ENCODE measurements at regions not wholly inside any gene's neighbourhood (a gene's known extent, or its start where the extent isn't known, plus 50 kb on each side); places are given as distances from the start of the nearest gene placed in this dataset.
"Not testable (repeated sequence)": the region's sequence is repeated elsewhere in the genome, so short reads cannot be mapped to it uniquely, and the experiment has no call there.

DNA sequence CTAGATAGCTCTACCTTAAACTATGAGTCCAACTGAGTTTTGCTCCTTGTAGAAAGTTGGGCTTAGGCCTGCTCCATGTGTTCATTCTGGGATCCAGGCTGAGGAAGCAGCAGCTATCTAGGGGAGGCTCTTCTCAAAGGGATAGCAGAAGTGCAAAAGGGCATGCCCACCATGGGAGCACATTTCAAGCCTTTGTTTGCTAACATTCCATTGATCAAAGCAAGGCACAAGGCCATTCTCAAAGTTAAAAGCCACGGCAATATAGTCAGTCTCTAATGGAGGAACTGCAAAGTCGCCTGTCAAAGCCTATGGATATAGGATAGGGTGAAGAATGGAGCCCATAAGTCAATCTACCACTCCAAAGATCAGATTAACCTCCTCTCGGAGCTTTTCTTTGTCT, 488.1 kb upstream of the ARX start:
- no peak for DNase-seq (ENCODE audit: low read depth)

DNA sequence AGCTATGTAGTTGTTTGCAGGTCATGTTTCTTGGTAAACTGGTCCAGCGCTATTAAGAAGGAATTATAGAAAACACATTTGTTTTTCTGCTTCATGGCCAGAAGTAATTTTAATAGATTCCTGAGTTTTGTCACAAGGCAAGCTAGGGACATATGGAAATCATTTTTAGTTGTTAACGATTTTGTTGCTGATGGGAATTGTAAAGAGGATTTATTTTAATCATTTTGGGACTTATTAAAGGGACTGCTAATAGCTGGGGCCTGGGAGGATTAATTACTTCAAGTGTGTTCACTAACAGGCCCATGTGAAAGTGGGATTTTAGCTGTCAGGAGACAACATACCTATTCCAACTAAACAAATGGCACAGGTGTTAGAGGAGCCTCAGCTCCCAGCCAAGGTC, 492.0 kb upstream of the ARX start:
- no peak for DNase-seq (ENCODE audit: low read depth)

DNA sequence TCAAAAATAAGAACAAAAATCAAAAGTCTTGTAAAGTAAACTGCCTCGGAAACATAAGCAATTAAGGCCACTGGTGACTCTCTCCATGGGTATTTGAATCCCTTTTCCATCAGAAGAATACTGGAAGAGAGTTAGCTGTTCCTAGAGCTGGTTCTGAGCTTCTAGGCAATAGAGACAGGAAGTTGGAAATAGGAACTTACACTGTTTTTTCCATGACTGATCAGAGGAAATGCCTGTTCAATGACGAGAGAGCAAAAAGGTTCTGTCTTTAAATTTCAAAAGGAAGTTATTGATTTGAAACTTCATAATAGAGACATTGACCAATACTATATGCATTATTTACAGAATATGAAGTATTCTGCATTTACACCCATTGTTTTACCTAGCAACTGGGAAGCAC, 503.5 kb upstream of the ARX start:
- DNase-seq (ENCODE audit: low read depth): no peak

DNA sequence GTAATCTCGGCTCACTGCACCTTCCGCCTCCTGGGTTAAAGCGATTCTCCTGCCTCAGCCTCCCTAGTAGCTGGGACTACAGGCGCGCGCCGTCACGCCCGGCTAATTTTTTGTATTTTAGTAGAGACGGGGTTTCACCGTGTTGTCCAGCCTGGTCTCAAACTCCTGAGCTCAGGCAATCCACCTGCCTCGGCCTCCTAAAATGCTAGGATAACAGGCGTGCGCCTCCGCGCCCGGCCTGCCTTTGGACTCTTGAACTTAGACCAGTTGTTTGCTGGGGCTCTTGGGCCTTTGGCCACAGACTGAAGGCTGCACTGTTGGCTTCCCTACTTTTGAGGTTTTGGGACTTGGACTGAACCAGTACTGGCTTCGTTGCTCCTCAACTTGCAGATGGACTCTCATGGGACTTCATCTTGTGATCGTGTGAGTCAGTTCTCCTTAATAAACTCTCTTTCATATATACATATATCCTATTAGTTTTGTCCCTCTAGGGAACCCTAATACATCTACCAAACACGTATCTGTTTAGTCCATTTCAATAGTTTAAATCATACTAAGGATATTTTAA, 506.8 kb upstream of the ARX start:
- DNase-seq (ENCODE audit: low read depth): not testable (repeated sequence)

DNA sequence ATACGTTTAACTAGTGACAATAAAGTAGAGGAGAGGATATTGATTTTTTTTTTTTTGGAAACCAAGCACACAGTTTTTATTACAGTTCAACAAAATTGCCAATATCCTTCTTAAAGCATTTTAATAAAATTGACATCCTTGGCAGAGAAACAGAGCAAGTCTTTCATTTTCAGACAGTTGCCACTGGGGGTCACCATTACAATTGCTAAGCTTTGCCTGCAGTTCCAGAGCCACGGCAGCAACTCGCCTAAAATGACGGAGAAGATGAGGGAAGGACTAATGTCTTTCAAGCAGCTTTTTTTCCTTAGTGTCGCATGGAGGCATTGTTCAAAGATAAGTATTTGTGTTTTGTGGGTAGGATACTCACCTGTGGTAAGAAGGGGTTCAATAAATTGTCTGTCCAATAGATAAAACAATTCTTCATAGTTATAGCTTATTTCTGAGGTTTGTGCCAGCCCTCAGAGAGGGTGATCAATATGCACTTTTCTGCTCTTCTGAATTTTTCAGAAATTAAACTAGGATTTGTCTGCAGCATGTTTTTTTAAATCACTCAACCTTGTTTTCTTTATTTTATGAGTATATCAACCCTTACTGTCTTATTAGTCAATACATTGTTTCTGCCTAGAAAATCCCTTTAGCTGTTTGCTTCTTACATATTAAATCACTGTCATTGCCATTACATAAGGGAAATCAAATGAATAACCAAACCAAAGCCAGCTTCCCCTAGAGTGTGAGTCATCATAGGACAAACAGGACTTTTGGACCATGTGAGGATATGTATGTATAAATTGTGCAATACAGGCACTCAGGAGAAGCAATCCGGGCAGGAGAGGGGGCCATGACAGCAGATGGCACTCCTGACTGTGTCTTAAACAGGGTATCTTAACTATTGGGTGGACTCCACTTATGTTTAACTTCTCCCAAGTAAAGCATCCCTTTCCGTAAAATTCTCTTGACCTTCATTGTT, 508.1 kb upstream of the ARX start:
- no peak for DNase-seq (ENCODE audit: low read depth)

DNA sequence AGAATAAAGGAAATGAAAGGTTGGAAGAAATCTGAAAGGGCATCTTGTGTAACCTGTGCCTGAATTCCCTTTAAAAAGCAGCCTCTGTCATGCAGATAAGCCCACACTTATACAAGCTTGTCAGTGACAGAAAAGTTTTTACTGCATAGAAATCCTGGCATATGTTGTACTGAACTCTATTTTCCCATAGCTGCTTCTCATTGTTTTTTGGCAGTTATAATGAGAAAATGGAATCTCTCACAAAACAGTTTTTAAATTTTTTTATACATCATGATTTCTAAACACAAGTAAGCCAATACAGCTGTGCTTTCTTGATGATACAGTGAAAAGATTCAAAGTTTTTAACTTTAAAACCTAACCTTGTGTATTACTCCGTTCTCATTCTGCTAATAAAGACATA, 511.4 kb upstream of the ARX start:
- no peak for DNase-seq (ENCODE audit: low read depth)

DNA sequence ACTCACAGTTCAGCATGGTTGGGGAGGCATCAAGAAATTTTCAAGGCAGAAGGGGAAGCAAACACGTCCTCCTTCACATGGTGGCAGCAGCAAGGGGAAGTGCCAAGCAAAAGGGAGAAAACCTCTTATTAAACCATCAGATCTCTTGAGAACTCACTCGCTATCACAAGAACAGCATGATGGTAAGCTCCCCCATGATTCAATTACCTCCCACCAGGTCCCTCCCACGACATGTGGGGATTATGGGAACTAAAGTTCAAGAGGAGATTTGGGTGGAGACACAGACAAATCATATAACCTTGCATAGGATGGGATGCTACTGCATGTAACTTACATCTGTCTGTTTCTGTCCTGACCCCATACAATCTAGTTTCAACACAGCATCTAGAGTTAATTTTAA, 511.8 kb upstream of the ARX start:
- DNase-seq (ENCODE audit: low read depth): no peak

DNA sequence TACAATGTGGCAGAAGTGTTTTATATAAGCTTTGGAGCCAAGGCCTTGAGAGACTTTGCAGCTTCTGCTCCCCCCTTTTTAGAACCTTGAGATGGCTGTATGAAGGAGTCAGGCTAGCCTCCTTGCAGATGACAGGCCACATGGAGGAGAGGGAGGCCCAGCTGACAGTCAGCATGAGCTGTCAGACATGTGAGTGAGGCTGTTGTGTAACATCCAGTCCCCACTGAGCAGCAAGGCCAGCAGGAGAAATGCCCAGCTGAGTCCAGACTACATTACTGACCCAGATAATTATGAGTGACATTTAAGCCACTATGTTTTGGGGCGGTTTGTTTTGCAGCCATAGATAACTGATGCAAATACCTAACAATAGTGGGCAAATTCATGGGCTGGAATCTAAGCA, 515.3 kb upstream of the ARX start:
- no peak for DNase-seq (ENCODE audit: low read depth)

DNA sequence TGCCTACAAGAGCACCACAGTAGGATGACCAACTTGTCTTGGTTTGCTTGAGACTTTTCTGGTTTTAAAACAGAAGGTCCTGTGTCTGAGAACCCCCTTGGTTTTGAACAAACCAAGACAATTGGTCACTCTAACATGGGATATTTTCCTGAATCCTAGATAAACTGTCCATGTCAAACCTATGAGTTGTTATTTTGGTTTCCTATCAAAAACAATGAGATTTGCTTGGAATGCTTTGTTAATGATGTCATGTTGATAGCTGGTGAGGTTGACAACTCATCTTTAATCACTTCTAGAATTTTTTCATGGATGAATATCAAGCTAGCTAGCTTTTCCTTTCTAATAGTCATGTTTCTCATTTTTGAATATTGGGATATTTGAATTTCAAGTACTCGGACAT, 518.3 kb upstream of the ARX start:
- DNase-seq (ENCODE audit: low read depth): no peak

DNA sequence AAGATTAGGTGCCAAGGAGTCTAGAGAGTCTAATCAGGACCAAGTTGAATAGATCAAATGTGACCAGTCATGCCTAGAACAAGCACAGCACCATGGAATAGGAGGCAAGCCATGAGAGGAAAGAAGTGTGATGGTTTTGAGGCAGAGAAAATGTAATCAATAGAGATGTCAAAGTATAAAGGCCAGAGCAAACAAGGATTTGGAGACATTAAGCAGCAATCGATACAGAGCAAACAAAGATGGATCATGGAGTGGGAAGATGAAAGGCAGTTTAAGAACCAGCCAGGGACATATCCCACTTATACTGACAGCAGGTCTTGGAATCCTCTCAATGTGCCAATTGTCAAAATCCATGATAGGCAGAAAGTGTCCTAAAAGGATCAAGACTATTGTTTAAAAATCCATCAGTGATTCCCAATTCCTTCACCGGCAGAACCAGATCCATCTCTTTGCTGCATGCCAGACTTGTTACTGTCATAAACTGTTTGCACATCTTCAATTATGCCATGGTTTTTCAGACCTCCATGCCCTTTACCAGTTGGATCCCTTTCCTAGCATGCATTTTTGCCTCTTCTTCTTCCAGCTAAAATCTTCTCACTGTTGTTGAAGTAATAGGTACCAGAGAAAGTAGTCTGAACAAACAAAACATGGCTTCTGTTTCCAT, 520.7 kb upstream of the ARX start:
- no peak for DNase-seq (ENCODE audit: low read depth)

DNA sequence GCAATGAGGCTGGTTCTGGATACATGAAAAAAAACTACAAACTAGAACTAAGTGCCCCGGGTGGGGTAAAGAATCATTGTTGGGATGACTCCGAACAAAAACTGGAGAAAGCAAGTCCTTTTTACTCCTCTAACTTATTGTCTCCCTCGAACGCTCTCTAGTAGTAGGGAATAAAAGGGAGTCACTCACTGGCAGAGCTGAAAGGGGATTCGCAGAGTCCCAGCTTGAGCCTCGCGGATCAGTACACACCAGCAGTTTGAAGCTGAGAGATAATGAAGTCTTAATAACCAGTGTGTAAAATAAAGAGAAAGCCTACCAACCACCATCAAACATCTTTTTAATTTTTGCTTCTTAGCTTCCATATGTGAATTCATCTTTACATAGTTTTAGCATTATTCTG, 521.9 kb upstream of the ARX start:
- DNase-seq (ENCODE audit: low read depth): no peak

DNA sequence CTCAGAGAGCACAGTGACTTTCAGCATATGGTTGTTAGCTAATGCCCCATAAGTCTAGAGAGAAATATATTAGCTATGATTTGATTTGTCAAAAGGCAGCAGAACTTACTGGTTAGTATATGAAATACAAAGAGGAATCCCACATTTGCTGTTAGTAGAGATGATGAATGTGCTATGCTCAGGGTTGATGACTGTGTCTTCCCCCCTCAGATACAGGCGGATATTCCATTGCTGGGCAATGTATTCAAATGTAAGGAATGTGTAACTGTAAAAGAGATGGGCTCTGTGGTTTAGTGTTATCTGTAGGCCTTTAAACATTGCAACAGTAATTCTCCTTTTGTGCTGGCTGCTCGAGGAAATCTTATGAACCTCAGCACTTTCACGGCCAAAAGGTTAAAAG, 528.9 kb upstream of the ARX start:
- DNase-seq (ENCODE audit: low read depth): no peak

DNA sequence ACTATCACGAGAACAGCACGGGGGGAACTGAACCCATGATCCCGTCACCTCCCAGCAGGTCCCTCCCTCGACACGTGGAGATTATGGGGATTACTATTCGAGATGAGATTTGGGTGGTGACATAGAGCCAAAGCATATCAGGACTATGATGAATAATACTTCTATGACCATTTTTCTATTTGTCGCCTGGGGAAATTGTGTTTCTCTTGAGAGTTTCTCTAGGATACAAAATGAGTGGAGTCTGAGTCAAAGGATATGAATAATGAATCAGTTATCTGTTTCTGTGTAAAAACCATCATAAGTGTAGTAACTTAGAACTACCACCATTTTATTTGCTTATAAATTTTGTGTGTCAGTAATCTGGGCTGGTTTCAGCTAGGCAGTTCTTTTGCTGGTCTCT, 533.0 kb upstream of the ARX start:
- DNase-seq (ENCODE audit: low read depth): no peak

DNA sequence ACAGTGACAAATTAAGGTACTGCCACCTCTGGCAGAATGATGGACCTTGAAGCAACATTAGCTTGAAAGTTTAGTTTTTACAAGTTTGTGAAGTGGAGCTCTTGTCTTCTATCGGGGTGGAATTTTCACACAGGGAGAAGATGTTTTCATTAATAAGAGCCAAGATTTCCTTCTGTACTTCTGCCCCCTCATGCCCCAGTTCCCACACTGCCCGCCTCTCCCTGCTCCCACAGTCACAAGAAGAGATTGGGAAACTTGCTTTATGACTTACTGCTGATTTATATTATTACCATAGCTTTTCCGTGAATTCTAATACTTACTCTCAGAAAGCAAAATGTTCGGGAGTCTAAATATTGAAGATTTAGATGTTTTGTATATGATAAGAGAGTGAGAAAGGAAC, 539.8 kb upstream of the ARX start:
- no peak for DNase-seq (ENCODE audit: low read depth)

DNA sequence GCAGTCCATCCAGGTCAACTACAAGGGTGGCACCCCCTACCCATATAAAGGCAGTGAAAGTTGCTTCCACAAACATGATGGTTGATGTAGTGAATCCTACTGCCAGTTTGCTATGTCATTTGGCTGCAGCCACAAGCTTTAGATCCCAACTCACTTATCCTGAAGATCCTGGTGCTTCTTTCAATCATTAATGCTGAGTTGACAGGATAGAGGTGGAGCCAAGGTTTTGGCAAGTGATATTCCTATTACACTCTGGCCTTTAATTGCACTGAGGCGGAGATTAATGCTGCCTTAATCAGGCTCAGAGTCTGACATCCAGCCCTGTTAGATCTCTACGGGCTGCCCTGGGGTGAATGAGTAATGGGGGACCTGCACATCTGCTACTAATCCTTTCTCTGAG, 542.4 kb upstream of the ARX start:
- no peak for DNase-seq (ENCODE audit: low read depth)

DNA sequence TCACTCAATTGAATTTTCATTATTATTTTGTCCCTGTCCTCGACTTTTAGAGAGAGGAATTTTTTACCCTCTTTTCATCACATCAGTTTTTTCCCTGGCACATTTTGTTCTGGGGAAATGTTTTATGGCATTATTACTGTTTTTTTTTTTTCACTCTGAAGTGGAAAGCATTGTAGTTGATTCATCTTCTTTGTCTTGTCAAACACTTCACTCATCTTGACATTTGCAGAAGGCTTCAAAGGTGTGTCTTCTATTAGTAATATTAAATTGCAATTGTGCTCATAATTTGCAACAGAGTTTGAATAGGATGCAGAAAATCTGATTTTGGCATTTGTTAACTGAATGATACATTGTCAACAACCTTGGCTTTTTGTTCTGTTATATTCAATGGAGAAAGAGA, 545.4 kb upstream of the ARX start:
- DNase-seq (ENCODE audit: low read depth): no peak

DNA sequence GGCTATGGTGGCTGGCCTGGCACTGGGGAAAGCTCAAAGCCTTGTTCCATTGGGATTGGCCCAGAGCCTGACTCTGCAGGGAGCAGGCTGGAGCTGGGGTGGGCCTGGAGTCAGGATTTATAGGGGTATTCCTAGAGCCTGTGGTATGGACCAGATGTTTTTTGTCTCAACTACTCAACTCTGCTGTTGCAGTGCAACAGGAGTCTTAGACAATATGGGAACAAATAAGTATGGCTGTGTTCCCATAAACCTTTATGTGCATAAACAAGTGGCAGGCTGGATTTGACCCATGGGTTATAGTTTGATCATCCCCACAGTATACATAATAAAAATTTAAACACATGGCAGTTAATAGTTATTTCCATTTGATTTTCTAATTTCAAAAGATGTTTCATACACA, 557.9 kb upstream of the ARX start:
- no peak for DNase-seq (ENCODE audit: low read depth)

DNA sequence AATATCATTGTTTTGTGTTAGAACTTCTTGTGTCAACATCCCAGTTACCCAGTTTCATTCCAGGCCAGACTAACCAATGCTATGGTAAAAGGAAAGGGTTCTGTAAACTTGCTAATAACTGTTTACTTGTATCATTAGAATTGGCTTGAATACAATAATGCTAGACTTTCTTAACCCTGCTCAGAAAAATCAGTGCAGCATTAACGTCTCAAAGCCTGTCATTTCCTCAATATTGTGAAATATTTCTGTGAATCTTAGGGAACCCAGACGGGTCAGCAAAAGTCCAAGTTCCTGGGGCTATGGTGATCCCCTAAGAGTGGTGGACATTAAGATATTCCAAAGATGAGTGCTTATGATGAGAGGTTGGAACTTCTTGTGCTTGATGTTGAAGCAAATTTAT, 541.2 kb upstream of the MAGEB18 start:
- no peak for DNase-seq (ENCODE audit: low read depth)

DNA sequence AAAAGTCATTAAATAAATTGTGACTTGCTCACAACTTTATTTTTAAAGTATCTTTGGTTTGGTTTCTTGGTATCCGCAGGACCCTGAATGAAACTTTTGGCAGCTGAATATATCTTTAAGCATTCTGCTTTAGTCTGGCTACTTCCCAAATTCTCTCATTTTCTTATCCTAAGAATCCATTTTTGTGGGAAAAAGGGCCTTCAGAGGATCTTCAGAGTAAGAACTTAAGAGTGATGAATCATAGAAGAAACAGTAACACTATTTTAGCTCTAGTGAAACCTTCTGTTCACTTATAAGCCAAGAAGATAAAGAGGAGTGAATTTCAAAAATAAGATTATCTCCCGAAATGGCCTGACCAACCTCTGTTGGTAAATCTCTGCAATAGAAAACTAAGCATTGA, 540.6 kb upstream of the MAGEB18 start:
- no peak for DNase-seq (ENCODE audit: low read depth)

DNA sequence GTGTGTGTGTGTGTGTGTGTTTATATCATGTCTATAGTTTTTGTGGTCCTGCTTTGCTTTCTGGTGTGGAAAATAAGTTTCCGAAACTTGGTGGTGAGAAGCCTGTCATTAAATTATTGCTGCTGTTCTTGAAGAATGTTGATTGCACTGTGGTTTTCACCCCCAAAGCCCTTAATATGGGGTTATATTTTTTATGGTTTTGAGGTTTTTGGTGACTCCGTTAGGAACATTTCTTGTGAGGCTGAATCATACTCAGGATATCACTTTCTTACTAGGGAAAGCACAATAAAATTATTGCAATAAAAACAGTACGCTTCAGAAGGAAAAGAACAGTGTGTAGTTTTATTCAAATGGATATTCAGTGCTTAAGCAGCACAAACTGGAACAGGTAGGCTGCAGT, 539.1 kb upstream of the MAGEB18 start:
- DNase-seq (ENCODE audit: low read depth): no peak

DNA sequence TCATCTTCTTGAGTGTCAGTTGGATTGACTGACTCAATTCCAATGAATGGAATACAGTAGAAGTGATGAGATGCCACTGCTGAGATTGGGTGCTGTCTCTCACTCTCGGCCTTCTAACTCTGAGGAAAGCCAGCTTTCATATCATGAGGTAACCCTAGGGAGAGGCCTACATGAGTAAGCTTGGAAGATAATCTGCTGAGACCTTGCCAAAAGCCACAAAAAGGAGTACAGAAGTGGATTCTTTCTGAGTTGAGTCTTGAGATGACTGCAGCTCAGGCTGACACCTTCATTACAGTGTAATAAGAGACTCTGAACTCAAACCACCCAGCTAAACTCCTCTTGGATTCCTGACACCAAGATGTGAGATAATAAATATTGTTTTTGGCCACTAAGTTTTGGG, 537.4 kb upstream of the MAGEB18 start:
- no peak for DNase-seq (ENCODE audit: low read depth)

DNA sequence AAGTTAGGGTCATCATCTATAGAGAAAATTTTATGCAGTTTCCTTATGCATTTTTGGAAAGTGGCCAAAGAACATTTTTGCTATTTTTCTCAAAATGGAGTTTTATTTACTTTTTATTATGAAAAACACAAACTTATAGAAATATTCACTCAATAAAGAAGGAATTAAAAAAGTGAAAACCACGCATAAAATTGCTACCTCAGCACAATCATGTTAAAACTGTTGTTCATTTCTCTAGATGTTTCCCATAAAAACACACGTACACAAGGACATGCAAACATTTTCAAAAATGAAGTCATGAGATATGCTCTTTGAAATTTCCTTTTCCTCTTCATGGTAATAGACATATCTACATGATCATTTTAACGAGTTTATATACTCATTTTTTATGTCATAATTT, 536.8 kb upstream of the MAGEB18 start:
- DNase-seq (ENCODE audit: low read depth): no peak

DNA sequence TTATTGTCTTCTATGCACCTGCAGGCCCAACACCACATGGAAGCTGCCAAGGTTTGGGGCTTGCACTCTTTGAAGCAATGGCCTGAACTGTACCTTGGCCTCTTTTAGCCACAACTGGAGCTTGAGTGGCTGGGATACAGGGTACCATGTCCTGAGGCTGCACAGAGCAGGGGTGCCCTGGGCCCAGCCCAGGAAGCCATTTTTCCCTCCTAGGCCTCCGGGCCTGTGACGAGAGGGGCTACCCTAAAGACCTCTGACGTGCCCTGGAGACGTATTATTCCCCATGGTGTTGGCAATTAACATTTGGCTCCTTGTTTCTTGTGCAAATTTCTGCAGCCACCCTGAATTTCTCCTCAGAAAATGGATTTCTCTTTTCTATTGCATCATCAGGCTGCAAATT, 519.9 kb upstream of the MAGEB18 start:
- no peak for DNase-seq (ENCODE audit: low read depth)
